GM12872 (cell line): ENCODE measurements at regions not wholly inside any gene's neighbourhood (a gene's known extent, or its start where the extent isn't known, plus 50 kb on each side); places are given as distances from the start of the nearest gene placed in this dataset.

ENCODE experiments used
- TF ChIP-seq, protein P1 (sequence below): IDR thresholded peaks from 3 replicates; pipeline ENCODE4 v1.5.1; 2011; ENCODE audit warnings: low read depth, mild to moderate bottlenecking, low read length, moderate library complexity; ENCODE audit not compliant: insufficient read depth

GRCh38 chr15:46077220-46077619 lies 442.4 kb downstream of the SQOR start:
- TF ChIP-seq, protein P1, sequence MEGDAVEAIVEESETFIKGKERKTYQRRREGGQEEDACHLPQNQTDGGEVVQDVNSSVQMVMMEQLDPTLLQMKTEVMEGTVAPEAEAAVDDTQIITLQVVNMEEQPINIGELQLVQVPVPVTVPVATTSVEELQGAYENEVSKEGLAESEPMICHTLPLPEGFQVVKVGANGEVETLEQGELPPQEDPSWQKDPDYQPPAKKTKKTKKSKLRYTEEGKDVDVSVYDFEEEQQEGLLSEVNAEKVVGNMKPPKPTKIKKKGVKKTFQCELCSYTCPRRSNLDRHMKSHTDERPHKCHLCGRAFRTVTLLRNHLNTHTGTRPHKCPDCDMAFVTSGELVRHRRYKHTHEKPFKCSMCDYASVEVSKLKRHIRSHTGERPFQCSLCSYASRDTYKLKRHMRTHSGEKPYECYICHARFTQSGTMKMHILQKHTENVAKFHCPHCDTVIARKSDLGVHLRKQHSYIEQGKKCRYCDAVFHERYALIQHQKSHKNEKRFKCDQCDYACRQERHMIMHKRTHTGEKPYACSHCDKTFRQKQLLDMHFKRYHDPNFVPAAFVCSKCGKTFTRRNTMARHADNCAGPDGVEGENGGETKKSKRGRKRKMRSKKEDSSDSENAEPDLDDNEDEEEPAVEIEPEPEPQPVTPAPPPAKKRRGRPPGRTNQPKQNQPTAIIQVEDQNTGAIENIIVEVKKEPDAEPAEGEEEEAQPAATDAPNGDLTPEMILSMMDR = no peak

DNA sequence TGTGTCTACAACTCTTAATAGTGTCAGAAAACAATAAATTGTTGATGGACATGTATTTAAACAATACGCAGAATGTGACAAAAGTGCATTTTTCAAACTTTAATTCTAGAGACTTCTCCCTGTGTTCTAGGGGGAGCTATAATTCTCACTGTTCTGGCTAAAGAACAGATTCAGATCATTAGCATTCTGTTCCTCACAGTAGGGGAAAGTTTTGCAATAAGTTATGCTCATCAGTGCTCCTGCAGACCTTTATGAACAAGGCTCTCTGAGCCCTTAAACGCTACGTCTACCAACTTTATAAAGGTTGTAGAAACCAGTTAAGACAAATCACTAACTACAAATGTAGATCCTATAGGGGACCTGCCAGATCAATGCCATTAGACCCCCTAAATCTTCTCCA lies 444.2 kb downstream of the SQOR start:
- TF ChIP-seq, protein P1 = no peak

DNA sequence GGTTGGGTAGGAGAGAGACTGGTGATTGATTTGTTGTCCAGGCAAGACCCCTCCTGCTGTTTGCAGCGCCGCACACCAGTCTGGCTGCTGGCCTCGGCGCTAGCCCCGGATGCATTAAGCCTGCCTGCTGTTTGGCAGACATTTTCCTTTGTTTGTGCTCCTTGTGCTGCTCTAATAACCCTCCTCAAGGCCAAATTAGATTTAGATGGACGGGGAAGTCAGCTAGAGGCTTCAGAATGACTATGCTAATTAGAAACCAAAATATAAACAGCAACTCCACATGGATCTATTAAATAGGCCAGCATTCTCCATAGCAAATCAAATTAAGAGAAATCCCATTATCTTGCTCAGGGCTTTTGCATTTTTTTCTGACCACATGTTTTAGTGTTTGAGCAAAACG lies 445.2 kb downstream of the SQOR start:
- TF ChIP-seq, protein P1 = no peak

GRCh38 chr15:46088486-46089445 lies 453.9 kb downstream of the SQOR start:
- TF ChIP-seq, protein P1 = no peak

DNA sequence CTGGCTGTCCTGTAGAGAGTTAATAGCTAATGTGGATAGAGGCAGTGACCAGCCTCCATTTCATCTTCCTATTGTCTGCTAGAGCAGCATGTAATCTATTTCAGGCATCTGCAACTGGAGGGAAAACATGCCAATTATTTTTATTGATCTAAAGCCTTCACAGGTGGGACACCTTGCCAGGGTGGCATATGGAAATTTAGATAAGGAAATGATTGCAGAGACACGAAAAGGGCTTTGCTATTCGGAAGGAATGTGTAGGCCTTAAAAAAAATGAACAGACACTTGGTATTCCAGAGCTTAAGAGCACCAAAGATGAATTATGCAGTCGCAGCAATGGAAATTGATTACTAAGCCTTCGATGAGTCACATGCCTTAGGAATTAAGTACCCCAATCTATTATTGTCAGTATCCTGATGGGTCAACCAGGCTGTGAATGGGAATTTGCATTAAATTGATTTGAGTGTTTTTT lies 454.7 kb downstream of the SQOR start:
- TF ChIP-seq, protein P1 = no peak

- TF ChIP-seq, protein P1 = peak; percentile 68
Measured at GRCh38 chr15:46091860-46092450, 457.1 kb downstream of the SQOR start.

GRCh38 chr15:46110755-46111154 lies 475.9 kb downstream of the SQOR start:
- TF ChIP-seq, protein P1 = no peak
